GM23338 (cell line): ENCODE measurements at regions not wholly inside any gene's neighbourhood (a gene's known extent, or its start where the extent isn't known, plus 50 kb on each side); places are given as distances from the start of the nearest gene placed in this dataset.

Experiments used
- ATAC-seq: fragments of 200-7000 bp; cut with Tn5 transposase; 3 replicates; pipeline ENCODE4 v1.9.1; 2020
- DNase-seq: peaks from one replicate; pipeline ENCODE4 v3.0.0-alpha.2; 2015; ENCODE audit warnings: low spot score
- H2AFZ ChIP-seq: fragments of 200-600 bp; sonication (generic); 2 replicates; pipeline ENCODE4 v1.8.0; 2016; ENCODE audit warnings: antibody characterized with exemption, mild to moderate bottlenecking, moderate library complexity
- H3F3A ChIP-seq: fragments of 200-600 bp; sonication (generic); replicated peaks from 2 replicates; pipeline ENCODE4 v1.8.0; 2017; ENCODE audit warnings: antibody characterized with exemption, mixed run types, low read depth
- H3K27ac ChIP-seq: fragments of 200-600 bp; sonication (generic); 2 replicates; pipeline ENCODE4 v1.6.1; 2016; ENCODE audit warnings: low read depth
- H3K27me3 ChIP-seq: fragments of 200-600 bp; sonication (generic); 2 replicates; pipeline ENCODE4 v1.8.0; 2016; ENCODE audit warnings: mild to moderate bottlenecking, mixed run types, moderate library complexity; ENCODE audit not compliant: insufficient read depth
- H3K36me3 ChIP-seq: fragments of 200-600 bp; sonication (generic); 2 replicates; pipeline ENCODE4 v1.8.0; 2016; ENCODE audit warnings: mild to moderate bottlenecking; ENCODE audit not compliant: insufficient read depth
- H3K4me1 ChIP-seq: fragments of 200-600 bp; sonication (generic); 2 replicates; pipeline ENCODE4 v1.8.0; 2016; ENCODE audit warnings: mild to moderate bottlenecking, moderate library complexity; ENCODE audit not compliant: insufficient read depth
- H3K4me2 ChIP-seq: fragments of 200-600 bp; sonication (generic); 2 replicates; pipeline ENCODE4 v1.7.1; 2017; ENCODE audit warnings: mixed run types
- H3K4me3 ChIP-seq: fragments of 200-600 bp; sonication (generic); 2 replicates; pipeline ENCODE4 v1.6.1; 2016; ENCODE audit warnings: mixed run types
- H3K79me2 ChIP-seq: fragments of 200-600 bp; sonication (generic); replicated peaks from 2 replicates; pipeline ENCODE4 v1.8.0; 2017; ENCODE audit warnings: mild to moderate bottlenecking; ENCODE audit not compliant: insufficient read depth
- H3K9me2 ChIP-seq: fragments of 200-600 bp; sonication (generic); 2 replicates; pipeline ENCODE4 v1.8.0; 2017; ENCODE audit not compliant: insufficient read depth
- H4K20me1 ChIP-seq: fragments of 200-600 bp; sonication (generic); replicated peaks from 2 replicates; pipeline ENCODE4 v1.8.0; 2017; ENCODE audit warnings: mild to moderate bottlenecking; ENCODE audit not compliant: insufficient read depth
- H3K27ac Mint-ChIP-seq: 2 replicates; pipeline ENCODE4 v1.8.0; 2020; ENCODE audit warnings: inconsistent platforms, mild to moderate bottlenecking, moderate library complexity, mixed read lengths
- H3K27me3 Mint-ChIP-seq: 3 replicates; pipeline ENCODE4 v1.8.0; 2022; ENCODE audit warnings: low read depth, mild to moderate bottlenecking, moderate library complexity, mixed read lengths, inconsistent platforms; ENCODE audit not compliant: insufficient read depth, poor library complexity
- H3K36me3 Mint-ChIP-seq: 3 replicates; pipeline ENCODE4 v1.8.0; 2021; ENCODE audit warnings: low read depth, mild to moderate bottlenecking, inconsistent platforms, moderate library complexity, mixed read lengths
- H3K4me1 Mint-ChIP-seq: 3 replicates; pipeline ENCODE4 v1.8.0; 2020; ENCODE audit warnings: mild to moderate bottlenecking, inconsistent platforms, mixed read lengths
- H3K4me3 Mint-ChIP-seq: 3 replicates; pipeline ENCODE4 v1.8.0; 2021; ENCODE audit warnings: moderate library complexity, mild to moderate bottlenecking, inconsistent platforms, mixed read lengths
- H3K9me3 Mint-ChIP-seq: 3 replicates; pipeline ENCODE4 v1.8.0; 2020; ENCODE audit warnings: moderate library complexity, mild to moderate bottlenecking, inconsistent platforms, mixed read lengths
- CTCF ChIP-seq, 2 experiments: fragments of 200-600 bp in 1 of 2; sonication (generic) in 1 of 2; conservative IDR thresholded peaks; 2 replicates each; pipeline versions ENCODE4 v1.5.1 to v1.6.1; 2016 to 2017; ENCODE audit warnings: antibody characterized with exemption in 2 of 2, low read depth in 2 of 2, mild to moderate bottlenecking in 2 of 2, moderate library complexity in 1 of 2
- ETS1 ChIP-seq: IDR thresholded peaks from 2 replicates; pipeline ENCODE4 v1.6.1; 2016; ENCODE audit warnings: antibody characterized with exemption
- EZH2 ChIP-seq: fragments of 200-600 bp; sonication (generic); IDR thresholded peaks from one replicate; pipeline ENCODE4 v1.8.0; 2017; ENCODE audit warnings: antibody characterized with exemption, mild to moderate bottlenecking, low read depth; ENCODE audit not compliant: unreplicated experiment
- NANOG ChIP-seq: IDR thresholded peaks from 2 replicates; pipeline ENCODE4 v1.6.1; 2016; ENCODE audit warnings: antibody characterized with exemption, borderline replicate concordance
- ZNF114 ChIP-seq: fragments of 250-450 bp; sonication (Bioruptor Pico); IDR thresholded peaks from 2 replicates; pipeline ENCODE4 v1.5.0; 2020; ENCODE audit warnings: mild to moderate bottlenecking, moderate library complexity

GRCh38 chr5:133895979-133896845, 72.2 kb downstream of the C5orf15 start:
- Mint-ChIP-seq H3K4me3 (no peak overlapping the region), H3K27ac (peak overlapping the region; percentile 71; the same call in 1 of the 2 replicates), H3K9me3 (no peaks in the 10 kb centered on the region), H3K4me1 (no peaks in the 10 kb centered on the region), H3K27me3 (no peaks in the 10 kb centered on the region), H3K36me3 (no peaks in the 10 kb centered on the region)
- Histone ChIP-seq H3K9me2 (no peaks in the 10 kb centered on the region), H3F3A (no peaks in the 10 kb centered on the region), H3K4me3 (no peak overlapping the region), H3K36me3 (no peaks in the 10 kb centered on the region), H3K4me2 (no peak overlapping the region), H3K79me2 (no peaks in the 10 kb centered on the region), H3K27ac (no peak overlapping the region), H2AFZ (no peak overlapping the region), H3K4me1 (no peaks in the 10 kb centered on the region), H3K27me3 (no peaks in the 10 kb centered on the region), H4K20me1 (no peaks in the 10 kb centered on the region)
- TF ChIP-seq EZH2 (no peak), CTCF (conservative IDR thresholded peaks at IDR 0.05; ENCODE audit: low read depth in 2 of 2) (peak in 1 of 2 experiments; percentile 26; a peak in 1 of 4 replicates)
- no peak; the same call in 2 of the 3 replicates for ATAC-seq
- no peak for DNase-seq

- no peaks in the 10 kb centered on the region for H3K36me3 ChIP-seq
- H3K36me3 Mint-ChIP-seq, result no peaks in the 10 kb centered on the region
- H3F3A ChIP-seq, result no peaks in the 10 kb centered on the region
- no peak overlapping the region for H3K4me3 Mint-ChIP-seq
- H3K27me3 ChIP-seq, result no peaks in the 10 kb centered on the region
- no peaks in the 10 kb centered on the region for H3K9me3 Mint-ChIP-seq
- TF ChIP-seq ETS1 (no peak), NANOG (no peak)
- DNase-seq, result no peak
- no peak overlapping the region for H3K4me3 ChIP-seq
- no peak overlapping the region for H3K27ac ChIP-seq
- no peak for ATAC-seq
- no peaks in the 10 kb centered on the region for H4K20me1 ChIP-seq
- no peaks in the 10 kb centered on the region for H3K79me2 ChIP-seq
- no peaks in the 10 kb centered on the region for H3K9me2 ChIP-seq
- no peak overlapping the region for H2AFZ ChIP-seq
- H3K4me1 Mint-ChIP-seq, result no peaks in the 10 kb centered on the region
- H3K27ac Mint-ChIP-seq, result no peak overlapping the region
- H3K4me2 ChIP-seq, result no peak overlapping the region
- no peaks in the 10 kb centered on the region for H3K27me3 Mint-ChIP-seq
- no peaks in the 10 kb centered on the region for H3K4me1 ChIP-seq
Observed at GRCh38 chr5:133894143-133894542, 74.3 kb downstream of the C5orf15 start.

- no peak for TF ChIP-seq ZNF114 (CRISPR knock-in tag)
- TF ChIP-seq EZH2, result no peak
Observed at GRCh38 chr5:133892774-133893173, 75.7 kb downstream of the C5orf15 start.

More at GRCh38 chr5:133892774-133893173, 75.7 kb downstream of the C5orf15 start:
- Histone ChIP-seq H3K27ac (no peak overlapping the region), H2AFZ (no peak overlapping the region), H3K36me3 (no peaks in the 10 kb centered on the region), H3F3A (no peaks in the 10 kb centered on the region), H3K4me2 (no peak overlapping the region), H3K79me2 (no peaks in the 10 kb centered on the region), H4K20me1 (no peaks in the 10 kb centered on the region), H3K9me2 (no peaks in the 10 kb centered on the region), H3K4me1 (no peaks in the 10 kb centered on the region), H3K27me3 (no peaks in the 10 kb centered on the region), H3K4me3 (no peak overlapping the region)
- no peaks in the 10 kb centered on the region; the same call in 2 of the 3 replicates for H3K4me1 Mint-ChIP-seq
- ATAC-seq (no peak), DNase-seq (no peak)
- no peaks in the 10 kb centered on the region for H3K36me3 Mint-ChIP-seq
- H3K9me3 Mint-ChIP-seq, result no peaks in the 10 kb centered on the region
- H3K27me3 Mint-ChIP-seq, result no peaks in the 10 kb centered on the region
- no peak overlapping the region for H3K4me3 Mint-ChIP-seq
- H3K27ac Mint-ChIP-seq, result no peak overlapping the region
